GM18508 (cell line): ENCODE measurements at regions not wholly inside any gene's neighbourhood (a gene's known extent, or its start where the extent isn't known, plus 50 kb on each side); places are given as distances from the start of the nearest gene placed in this dataset.
"Not testable (repeated sequence)": the region's sequence is repeated elsewhere in the genome, so short reads cannot be mapped to it uniquely, and the experiment has no call there.

ENCODE experiments used
- ATAC-seq: cut with Tn5 transposase; IDR thresholded peaks from one replicate; pipeline ENCODE4 v1.9.1; 2021; ENCODE audit warnings: moderate number of reproducible peaks; ENCODE audit not compliant: insufficient read depth, unreplicated experiment

- ATAC-seq = not testable (repeated sequence)
These were observed 192.5 kb downstream of the LAT start for GRCh38 chr16:29177203-29177887.

- not testable (repeated sequence) for ATAC-seq
These were observed 192.0 kb downstream of the LAT start for GRCh38 chr16:29176822-29177202.

DNA sequence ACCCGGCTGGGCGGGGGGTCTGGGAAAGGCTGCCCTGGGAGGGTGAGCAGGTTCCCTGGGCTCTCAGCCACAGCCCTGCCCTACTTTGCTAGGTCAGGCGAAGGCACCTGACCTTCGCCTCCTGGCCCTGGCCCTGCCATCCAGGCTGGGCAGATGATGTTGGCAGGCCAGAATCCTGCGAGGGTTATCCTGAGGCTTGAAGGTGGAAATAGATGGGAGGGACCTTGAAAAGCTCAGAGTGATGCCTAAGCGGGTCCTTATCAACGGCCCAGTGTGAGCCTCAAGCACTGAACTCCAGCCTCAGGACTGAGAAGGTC, 191.3 kb downstream of the LAT start:
- not testable (repeated sequence) for ATAC-seq

GRCh38 chr16:29175411-29176153, 190.7 kb downstream of the LAT start:
- not testable (repeated sequence) for ATAC-seq

GRCh38 chr16:29173371-29174305, 188.8 kb downstream of the LAT start:
- ATAC-seq = not testable (repeated sequence)

- ATAC-seq = not testable (repeated sequence)
These were observed 187.4 kb downstream of the LAT start for GRCh38 chr16:29172098-29172724.

GRCh38 chr16:29171296-29171695, 186.4 kb downstream of the LAT start:
- ATAC-seq = not testable (repeated sequence)

DNA sequence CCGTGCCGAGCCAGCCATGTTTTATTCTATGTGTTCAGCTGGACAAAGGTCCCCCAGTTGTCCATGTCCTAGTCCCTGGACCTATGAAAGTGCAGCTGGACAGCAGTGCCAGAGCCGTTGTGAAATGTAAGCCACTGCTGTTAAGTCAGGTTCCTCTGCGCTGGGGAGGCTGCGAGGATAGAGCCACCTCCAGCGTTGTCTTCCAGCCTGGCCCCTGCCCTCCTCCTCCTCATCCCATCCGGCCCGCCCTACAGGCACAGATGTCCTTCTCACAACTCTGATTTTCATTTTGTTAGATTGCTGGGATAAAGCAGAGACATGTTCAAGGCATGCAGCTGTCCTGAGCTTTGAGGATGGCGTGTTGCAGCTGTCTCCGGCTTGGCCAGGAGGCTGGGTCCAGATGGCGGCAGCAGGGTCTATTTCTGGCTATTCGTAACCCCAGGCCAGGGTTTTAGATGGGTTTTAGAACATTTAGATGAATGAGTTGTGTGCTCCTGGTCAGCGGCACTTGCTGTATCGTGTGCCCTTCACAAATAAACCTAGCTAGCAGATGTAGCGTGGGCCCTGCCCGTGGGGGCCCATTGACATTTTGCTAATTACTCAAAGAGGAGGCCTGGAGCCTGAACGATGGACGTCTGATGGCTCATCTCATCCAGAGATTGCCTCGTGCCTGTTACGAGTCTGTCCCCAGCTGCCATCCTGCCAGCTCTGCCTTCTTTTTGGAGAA, 185.7 kb downstream of the LAT start:
- not testable (repeated sequence) for ATAC-seq

- not testable (repeated sequence) for ATAC-seq
These were observed 184.6 kb downstream of the LAT start for GRCh38 chr16:29169295-29169994.

DNA sequence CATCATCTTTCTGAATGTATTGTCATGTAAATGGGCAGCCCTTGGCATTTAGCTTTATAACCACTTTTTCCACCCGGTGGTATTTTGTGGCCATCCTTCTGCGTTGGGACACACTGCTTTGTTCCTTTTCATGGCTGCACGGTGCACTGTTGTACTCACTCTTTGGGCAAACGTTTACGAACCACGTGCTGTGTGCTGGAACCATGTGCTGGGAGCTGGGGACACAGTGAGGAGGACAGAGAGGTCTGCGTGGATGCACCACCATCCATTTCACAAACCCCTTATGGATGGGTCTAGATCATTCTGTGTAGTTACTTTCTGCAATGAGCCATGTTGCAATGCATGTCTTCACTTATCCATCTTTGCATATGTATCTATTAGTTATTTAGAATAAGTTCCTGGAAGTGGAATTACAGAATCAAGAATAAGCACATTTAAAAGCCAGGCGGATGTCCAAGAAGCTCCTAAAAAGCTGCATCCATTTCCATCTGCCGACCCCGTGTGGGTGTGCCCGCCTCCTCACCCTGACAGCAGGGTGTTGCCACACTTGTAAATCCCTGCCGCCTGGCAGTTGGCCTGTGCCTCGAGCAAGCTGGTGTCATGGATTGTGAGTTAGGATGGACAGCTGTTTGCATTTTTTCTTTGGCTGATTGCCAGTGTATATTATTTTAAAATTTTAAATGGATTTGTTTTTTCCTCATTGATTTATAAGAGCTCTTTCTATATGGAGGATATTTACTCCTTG, 183.8 kb downstream of the LAT start:
- ATAC-seq = not testable (repeated sequence)

DNA sequence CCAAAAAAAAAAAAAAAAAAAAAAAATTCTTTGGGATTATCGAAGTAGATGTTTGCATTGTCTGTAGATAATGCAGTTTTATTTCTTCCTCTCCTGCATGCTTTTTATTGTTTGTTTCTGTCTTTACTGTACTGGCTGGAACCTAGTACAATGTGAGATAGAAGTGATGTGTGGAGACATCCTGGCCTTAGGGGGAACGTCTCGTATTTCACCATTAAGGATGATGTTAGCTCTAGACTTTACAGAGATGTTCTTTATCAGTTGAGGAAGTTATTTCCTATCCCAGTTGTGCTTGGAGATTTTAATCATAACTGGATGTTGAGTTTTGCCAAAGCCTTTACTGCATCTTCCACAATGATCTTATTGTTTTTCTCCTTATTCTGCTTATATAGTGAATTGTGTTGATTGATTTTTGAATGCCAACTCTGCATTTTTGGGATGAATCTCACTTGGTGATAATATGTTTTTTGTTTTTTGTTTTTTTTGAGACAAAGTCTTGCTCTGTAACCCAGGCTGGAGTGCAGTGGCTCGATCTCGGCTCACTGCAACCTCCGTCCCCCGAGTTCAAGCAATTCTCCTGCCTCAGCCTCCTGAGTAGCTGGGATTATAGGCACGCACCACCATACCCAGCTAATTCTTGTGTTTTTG, 179.7 kb downstream of the LAT start:
- ATAC-seq = not testable (repeated sequence)

GRCh38 chr16:29160171-29160570, 175.3 kb downstream of the LAT start:
- ATAC-seq = not testable (repeated sequence)

DNA sequence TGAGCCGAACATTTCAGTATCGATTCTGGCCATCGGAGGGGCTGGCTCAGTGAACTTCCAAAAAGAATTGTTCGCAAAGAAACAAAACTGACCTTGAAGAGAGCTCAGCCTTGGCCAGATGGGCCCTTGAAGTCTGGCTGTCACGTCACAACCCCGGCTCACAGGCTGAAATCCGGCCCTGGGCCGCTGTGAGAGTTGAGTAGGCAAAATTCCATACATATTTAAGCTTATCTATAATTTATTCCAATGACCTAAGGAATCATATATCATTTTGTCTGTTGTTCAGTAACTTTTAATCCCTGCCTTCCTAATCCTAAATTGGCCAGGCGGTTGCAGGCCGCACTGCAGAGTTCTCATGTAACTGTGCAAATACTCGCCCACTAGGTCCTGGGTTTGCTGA, 174.8 kb downstream of the LAT start:
- not testable (repeated sequence) for ATAC-seq

DNA sequence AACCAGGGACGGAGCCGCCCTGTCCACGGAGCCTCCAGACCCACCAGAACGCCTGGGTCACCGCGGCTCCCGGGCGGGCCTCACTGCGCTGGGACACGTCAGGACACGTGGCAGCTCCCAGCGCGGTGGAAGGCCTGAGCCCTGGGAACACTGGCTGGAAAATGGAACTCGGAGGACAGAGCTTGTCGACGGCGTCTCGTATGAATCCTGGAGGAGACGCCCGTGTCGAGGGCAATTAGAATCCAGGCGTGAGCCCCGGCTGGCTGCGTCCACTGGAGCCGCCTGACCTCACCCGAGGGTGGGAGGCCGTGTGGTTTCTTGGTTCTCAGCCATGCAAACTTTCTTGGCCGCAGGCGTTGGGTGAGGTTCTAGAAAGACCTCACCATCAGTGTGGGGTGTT, 173.9 kb downstream of the LAT start:
- no peak for ATAC-seq

DNA sequence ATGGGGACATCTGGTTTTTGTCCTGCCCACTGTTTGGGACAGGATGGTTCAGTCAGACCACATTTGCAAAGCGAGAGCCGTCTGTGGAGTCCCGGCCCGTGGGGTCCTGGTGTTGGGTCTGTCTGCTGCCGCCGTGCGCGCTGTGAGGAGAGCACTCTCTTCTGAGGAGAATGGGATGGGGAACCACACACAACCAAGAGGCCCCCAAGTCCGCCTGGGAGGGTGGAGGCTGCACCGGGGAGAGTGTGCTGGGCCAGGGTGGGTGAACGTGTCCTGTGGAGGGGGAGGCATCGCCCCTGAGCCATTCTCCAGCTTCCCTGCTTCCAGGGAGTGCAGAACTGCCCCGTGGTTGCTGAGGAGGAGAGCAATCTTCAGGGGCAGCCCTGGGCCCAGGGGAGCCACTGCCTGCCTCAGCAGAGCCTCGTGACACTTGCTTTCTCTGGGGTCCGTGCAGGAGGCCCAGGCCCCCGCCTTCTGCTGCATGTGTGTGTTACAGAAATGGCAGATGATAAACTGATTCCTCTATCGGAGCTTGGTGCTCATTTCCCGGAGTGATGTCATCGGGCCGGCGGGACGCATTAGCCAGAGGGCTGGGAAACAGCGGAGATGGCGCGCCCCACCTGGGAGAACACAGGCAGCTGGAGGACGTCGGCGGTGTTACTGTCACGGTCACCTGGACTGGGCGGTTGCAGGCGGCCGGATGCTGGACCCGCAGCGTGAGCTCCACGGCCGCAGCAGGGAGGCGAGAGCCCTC, 173.4 kb downstream of the LAT start:
- ATAC-seq = not testable (repeated sequence)

DNA sequence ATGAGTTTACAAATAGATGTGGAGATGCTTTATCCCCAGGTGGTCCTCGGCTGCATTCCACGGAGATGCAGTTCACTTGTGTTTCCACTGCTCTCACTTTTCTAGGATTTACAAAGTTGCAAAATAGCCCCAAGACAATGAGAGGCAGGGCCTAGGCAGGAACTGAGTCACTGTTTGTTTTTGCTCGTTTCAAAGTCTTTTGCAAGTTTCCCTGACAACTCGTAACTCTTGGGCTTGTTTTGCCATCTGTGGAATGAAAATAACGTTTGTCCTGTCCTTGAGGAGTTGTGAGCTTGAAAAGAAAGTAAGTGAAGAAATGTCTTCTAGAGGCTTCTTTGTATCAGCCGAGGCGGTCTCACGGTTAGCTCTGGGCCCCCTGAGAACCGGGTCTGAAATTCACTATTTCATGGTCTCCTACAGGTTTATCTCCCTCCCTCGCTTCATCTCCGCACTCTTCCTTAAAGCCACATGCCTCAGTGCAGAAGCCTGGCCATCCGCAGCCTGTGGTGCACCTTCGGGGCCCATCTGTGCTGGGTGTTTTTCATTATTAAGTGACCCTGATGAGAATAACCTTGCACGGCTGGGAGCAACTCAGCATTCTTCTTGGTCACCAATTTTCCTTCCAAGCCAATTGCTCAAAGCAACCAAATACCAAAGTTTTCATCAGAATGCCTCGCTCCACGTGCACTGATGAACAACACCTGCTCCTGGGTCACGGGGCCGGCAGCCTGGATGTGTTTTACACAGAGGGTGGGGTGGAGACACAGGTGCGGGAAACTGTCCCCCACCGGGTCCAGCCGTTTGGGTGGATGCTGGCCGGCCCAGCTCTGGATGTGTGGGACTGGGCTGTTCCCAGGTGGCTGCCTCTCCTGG, 172.4 kb downstream of the LAT start:
- not testable (repeated sequence) for ATAC-seq
